ENCODE measurements at regions not wholly inside any gene's neighbourhood (a gene's known extent, or its start where the extent isn't known, plus 50 kb on each side); places are given as distances from the start of the nearest gene placed in this dataset.

- TF ChIP-seq ZNF398 (CRISPR knock-in tag; IDR thresholded peaks at IDR 0.05) (no peak), ZNF174 (CRISPR knock-in tag; IDR thresholded peaks at IDR 0.05) (no peak), MGA (IDR thresholded peaks at IDR 0.05) (no peak), ZNF197 (CRISPR knock-in tag; IDR thresholded peaks at IDR 0.05; ENCODE audit: low read depth) (no peak), NCOA1 (IDR thresholded peaks at IDR 0.05; ENCODE audit: low read depth) (no peak), EP400 (IDR thresholded peaks at IDR 0.05) (no peak), FIP1L1 (IDR thresholded peaks at IDR 0.05; ENCODE audit: low read depth, low read length, poor library complexity, severe bottlenecking) (no peak), SMARCC2 (IDR thresholded peaks at IDR 0.05; ENCODE audit: low read depth) (no peak), ZBTB9 (CRISPR knock-in tag; IDR thresholded peaks at IDR 0.05) (no peak)
These were observed 120.0 kb upstream of the PWP1 start (continued) for GRCh38 chr12:107565551-107565950.
